ENCODE measurements at regions not wholly inside any gene's neighbourhood (a gene's known extent, or its start where the extent isn't known, plus 50 kb on each side); places are given as distances from the start of the nearest gene placed in this dataset.

- no peak for TF ChIP-seq GATA2 (IDR thresholded peaks at IDR 0.05; ENCODE audit: low read depth, low read length)
- TF ChIP-seq GATA3 (IDR thresholded peaks at IDR 0.05; ENCODE audit: low read depth, low read length), result no peak
These were observed 574.0 kb downstream of the BRD1 start for GRCh38 chr22:49253656-49254055.
